ENCODE measurements at regions not wholly inside any gene's neighbourhood (a gene's known extent, or its start where the extent isn't known, plus 50 kb on each side); places are given as distances from the start of the nearest gene placed in this dataset.

DNA sequence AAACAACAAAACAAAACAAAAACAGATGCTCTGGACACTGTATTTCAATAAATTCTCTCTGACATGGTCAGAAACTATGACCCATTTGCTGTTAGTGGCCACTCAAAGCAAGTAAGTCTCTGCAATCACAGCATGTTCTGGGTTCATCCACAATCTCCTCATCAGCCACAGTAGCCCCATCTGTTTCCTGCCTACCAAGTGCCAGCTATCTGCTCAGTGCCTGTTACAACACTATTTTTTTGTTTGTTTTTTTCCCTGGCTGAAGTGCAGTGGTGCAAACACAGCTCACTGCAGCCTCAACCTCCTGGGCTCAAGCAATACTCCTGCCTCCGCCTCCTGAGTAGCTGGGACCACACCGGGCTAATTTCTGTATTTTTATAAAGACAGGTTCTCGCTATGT is 137.9 kb downstream of the SOX9 start:
- TF ChIP-seq, protein P1, sequence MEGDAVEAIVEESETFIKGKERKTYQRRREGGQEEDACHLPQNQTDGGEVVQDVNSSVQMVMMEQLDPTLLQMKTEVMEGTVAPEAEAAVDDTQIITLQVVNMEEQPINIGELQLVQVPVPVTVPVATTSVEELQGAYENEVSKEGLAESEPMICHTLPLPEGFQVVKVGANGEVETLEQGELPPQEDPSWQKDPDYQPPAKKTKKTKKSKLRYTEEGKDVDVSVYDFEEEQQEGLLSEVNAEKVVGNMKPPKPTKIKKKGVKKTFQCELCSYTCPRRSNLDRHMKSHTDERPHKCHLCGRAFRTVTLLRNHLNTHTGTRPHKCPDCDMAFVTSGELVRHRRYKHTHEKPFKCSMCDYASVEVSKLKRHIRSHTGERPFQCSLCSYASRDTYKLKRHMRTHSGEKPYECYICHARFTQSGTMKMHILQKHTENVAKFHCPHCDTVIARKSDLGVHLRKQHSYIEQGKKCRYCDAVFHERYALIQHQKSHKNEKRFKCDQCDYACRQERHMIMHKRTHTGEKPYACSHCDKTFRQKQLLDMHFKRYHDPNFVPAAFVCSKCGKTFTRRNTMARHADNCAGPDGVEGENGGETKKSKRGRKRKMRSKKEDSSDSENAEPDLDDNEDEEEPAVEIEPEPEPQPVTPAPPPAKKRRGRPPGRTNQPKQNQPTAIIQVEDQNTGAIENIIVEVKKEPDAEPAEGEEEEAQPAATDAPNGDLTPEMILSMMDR (IDR thresholded peaks at IDR 0.05): no peak
- no peak for TF ChIP-seq POLR2A (IDR thresholded peaks at IDR 0.05)

Measured in heart left ventricle (tissue), 13 donors.